ENCODE measurements at regions not wholly inside any gene's neighbourhood (a gene's known extent, or its start where the extent isn't known, plus 50 kb on each side); places are given as distances from the start of the nearest gene placed in this dataset.
"Not testable (repeated sequence)": the region's sequence is repeated elsewhere in the genome, so short reads cannot be mapped to it uniquely, and the experiment has no call there.

DNA sequence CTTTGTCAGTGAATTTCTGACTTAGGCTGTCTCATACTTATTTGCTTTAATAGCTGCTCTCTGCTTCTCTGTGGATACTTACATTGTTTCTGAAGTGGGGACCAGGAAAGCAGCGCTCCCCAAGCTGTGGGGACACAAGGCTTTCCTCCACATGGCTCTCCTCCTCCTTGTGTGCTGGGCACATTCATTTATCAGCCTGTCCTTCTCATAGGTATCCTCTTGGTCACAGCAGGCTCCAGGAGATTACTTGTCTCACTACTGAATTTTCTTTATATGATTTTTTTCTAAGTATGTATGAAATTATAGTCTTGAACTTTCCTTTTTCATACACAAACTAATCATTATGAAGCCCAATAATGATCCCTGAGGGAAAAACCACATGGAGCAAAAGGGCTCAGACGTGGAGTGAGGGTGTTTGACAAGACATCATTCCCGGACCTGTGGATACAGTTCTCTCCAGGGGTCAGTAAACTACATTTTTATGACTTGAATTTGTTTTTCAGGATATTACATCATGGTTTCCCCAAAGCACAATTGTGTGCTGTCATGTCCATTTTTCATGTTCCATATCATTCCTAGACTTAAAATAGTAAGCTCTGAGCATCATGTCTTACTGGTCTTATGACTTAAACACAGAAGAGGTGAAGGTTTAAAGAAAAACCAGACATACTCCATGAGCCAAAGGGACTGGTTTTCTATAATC is 234.5 kb downstream of the PCSK1 start:
- DNase-seq, result no peak

- DNase-seq, result not testable (repeated sequence)
These were observed 235.3 kb downstream of the PCSK1 start for GRCh38 chr5:96197767-96198166.

DNA sequence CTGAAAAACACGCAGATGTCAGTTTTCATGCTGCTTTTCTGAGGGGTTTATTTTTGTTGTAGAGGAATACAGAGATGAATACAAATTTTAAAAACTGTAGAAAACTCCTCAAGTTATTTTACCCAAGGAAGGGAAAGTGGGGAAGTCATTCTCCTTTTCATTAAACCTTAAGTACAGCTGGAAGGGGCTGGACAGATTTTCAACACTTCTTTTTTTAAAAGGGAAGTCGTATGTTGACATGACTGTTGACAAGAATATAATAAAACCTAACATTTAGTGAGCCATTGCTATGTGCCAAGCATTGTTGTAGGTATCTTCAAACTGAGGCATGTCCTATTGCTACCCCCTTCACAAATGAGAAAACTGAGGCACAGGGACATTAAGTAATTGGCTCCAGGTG is 235.7 kb upstream of the ELL2 start:
- no peak for DNase-seq

DNA sequence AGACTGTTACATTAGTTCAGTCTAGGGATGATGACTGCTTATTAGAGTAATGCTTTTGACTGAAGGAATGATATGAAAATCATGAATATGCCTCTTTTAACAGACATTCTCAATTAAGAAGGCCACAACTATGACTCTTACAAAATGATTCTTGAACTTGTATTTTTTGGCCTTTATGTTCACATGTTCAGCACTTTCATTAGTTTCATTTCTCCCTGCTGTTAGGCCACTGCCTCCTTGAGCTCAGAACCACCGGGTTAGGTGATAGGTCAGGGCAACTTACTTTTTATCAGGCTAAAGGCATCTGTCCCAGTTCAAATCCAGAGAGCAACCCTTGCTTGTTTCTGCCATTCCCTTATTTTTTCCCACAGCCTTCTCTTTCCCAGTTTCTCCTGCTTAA is 235.2 kb upstream of the ELL2 start:
- DNase-seq, result no peak

- DNase-seq, result no peak
These were observed 234.8 kb upstream of the ELL2 start for GRCh38 chr5:96196407-96196806.

DNA sequence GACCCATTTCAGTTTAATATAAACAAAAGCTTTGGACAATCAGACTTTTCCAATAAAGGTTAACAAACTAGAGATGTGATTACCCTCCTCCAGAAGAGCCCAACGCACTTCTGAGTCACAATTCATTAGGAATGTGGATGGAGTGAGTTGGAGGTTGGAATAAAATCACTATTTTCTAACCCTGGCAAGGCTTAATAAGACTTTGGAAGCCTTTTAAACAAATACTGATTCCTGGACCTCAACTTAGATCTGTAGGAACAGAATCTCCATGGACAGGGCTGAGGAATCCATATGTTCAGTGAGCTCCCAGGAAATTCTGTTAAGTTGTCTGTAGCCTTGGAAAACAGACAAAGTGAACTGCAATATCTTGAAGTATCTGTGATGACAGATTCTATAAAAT is 233.5 kb upstream of the ELL2 start:
- DNase-seq, result no peak

DNA sequence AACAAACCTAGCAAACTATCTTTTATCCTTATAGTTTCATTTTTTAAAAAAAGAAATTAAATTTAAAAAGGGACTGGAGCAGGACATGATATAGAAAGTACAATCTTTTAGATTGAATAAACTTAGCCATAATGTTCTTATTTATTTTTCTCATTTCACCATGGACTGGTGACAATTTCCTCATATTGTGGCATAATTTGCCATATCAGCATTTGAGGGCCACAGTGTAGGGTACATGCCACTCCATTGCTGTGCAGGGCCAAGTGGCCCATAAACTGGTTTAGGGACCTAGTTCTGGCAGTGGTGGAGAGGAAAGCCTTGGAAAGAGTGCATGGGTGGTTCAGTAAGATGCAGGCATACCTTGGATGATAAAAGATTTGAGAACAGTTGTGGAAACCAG is 232.9 kb upstream of the ELL2 start:
- DNase-seq, result no peak

GRCh38 chr5:96193946-96194345 is 232.3 kb upstream of the ELL2 start:
- DNase-seq, result no peak

GRCh38 chr5:96189987-96190386 is 228.3 kb upstream of the ELL2 start:
- no peak for DNase-seq

DNA sequence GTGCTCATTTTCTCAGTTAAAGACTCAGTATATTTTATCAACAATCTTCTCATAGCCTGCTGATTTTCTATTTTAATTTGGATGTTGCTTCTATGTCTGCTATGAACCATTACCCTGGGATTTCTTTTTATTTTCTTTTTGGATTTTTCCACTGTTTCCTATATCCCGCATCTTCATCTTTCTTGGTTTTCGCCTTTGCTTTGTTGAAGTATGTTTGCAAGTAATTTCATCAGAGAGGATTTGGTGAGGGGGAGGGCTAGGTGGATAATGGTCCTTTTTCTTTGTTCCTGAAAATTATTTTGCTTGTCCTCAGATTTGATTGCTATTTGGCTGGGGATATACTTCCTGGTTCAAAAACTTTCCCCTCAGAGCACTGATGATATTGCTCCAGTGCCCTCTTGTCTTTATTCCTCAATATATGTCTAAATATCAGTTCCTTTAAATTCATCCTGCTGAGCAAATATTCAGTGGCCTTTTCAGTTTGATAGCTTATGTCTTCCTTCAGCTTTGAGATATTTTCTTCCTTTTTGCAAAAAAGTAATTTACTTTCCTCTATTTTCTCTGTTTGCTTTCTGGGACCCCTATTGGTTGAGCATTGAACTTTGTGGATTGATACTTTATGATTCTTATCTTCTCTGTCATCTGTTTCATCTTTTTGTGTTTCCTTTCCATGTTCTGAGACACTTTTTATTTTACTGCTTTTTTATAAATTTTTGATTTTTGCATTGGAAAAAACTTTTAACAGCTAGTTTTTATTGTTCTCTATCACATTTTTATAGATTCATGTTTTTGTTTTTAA is 227.6 kb upstream of the ELL2 start:
- DNase-seq, result no peak

DNA sequence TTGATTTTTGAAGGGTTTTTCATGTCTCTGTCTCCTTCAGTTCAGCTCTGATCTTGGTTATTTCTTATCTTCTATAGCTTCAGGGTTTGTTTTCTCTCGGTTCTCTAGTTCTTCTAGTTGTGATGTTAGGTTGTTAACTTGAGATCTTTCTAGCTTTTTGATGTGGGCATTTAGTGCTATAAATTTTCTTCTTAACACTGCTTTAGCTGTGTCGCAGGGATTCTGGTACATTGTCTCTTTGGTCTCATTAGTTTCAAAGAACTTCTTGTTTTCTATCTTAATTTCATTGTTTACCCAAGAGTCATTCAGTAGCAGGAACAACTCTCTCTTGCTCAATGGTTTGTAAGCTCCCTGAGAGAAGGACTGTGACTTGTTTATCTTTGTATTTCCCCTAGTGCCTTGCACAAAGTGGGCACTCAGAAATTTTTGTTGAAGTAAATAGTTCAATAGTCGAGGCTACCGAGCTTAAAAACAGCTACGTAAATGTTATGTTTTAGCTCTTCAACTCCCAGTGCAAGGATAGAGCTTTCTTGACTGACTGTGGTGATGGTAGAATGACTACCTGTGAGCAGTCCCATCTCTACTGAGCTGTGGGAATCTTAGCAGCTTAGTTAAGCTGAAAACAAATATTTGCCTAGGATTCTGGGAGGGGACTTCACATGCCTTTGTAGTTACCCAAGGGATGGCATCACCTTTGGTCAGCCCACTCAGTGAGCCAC is 225.8 kb upstream of the ELL2 start:
- DNase-seq, result no peak

DNA sequence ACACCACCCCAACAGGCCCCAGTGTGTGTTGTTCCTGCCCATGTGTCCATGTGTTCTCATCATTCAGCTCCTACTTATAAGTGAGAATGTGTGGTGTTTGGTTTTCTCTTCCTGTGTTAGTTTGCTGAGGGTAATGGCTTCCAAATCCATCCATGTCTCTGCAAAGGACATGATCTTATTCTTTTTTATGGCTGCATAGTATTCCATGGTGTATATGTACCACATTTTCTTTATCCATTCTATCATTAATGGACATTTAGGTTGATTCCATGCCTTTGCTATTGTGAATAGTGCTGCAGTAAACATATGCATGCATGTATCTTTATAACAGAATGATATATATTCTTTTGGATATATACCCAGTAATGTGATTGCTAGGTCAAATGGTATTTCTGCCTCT is 222.9 kb upstream of the ELL2 start:
- DNase-seq, result not testable (repeated sequence)

- DNase-seq, result no peak
These were observed 219.2 kb upstream of the ELL2 start for GRCh38 chr5:96180684-96181435.

- no peak for DNase-seq
These were observed 215.7 kb upstream of the ELL2 start for GRCh38 chr5:96177303-96177869.

- no peak for DNase-seq
These were observed 214.4 kb upstream of the ELL2 start for GRCh38 chr5:96176022-96176421.

GRCh38 chr5:96175090-96175489 is 213.4 kb upstream of the ELL2 start:
- no peak for DNase-seq

GRCh38 chr5:96173366-96173765 is 211.7 kb upstream of the ELL2 start:
- no peak for DNase-seq

GRCh38 chr5:96172436-96172835 is 210.8 kb upstream of the ELL2 start:
- DNase-seq, result no peak

- not testable (repeated sequence) for DNase-seq
These were observed 210.3 kb upstream of the ELL2 start for GRCh38 chr5:96171973-96172372.

GRCh38 chr5:96170481-96171125 is 209.0 kb upstream of the ELL2 start:
- not testable (repeated sequence) for DNase-seq

DNA sequence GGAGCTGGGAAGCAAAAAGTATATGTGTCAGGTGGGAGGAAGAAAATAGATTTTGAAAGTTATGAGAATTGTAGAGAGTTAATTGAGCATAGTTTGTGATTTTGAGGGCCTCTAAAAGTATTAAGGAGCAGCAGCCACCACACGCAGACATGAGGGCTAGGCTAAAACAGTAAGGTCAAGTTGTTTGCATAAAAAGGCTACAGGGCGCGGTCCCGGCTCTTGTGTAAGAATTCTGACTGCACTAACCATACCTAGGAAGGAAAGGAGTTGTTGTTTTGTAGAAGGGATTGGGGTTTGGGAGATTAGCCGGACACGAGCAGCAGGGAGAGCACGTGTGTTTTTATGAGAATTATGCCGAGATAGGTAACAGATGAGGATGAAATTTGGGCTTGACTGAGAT is 207.2 kb upstream of the ELL2 start:
- DNase-seq, result not testable (repeated sequence)

DNA sequence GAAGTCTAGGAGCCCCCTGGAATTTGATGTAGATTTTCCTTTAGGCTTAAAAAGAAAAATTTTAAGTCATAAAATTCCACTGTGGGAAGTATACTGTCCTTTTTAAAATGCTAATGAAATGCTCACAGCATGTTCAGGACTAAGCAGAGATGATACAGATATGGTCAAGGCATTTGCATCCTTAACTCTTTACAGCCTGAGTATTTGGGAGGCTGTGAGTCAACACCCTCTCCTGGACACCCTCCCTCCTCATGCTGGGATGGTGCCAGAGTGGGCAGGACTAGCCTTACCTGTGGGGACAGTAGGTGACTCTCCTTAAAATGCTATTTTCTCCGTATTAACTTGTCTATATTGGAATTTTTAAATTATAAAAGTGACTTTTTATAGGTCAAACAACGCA is 197.4 kb upstream of the ELL2 start:
- DNase-seq, result no peak
